Neural cell (in vitro differentiated cells): ENCODE measurements at regions not wholly inside any gene's neighbourhood (a gene's known extent, or its start where the extent isn't known, plus 50 kb on each side); places are given as distances from the start of the nearest gene placed in this dataset.

Experiments
- H2AFZ ChIP-seq: fragments of 200-600, 300-800 bp; sonication (generic), shearing (Covaris generic); 2 replicates; pipeline ENCODE4 v1.6.0; 2014; ENCODE audit warnings: low read depth, mild to moderate bottlenecking, antibody characterized with exemption, low read length, moderate library complexity
- H3F3A ChIP-seq: fragments of 200-600 bp; shearing (Covaris generic); 2 replicates; pipeline ENCODE4 v1.6.1; 2016; ENCODE audit warnings: mild to moderate bottlenecking, moderate library complexity, mixed read lengths, antibody characterized with exemption, low read length; ENCODE audit not compliant: insufficient read depth, poor library complexity, severe bottlenecking
- H3K27ac ChIP-seq: fragments of 200-600, 300-800 bp; sonication (generic), shearing (Covaris generic); 2 replicates; pipeline ENCODE4 v1.5.1; 2014; ENCODE audit warnings: mild to moderate bottlenecking, low read length, moderate library complexity
- H3K27me3 ChIP-seq: fragments of 300-800, 200-600 bp; sonication (generic), shearing (Covaris generic); 2 replicates; pipeline ENCODE4 v1.6.0; 2014; ENCODE audit warnings: mild to moderate bottlenecking, low read depth, low read length, moderate library complexity; ENCODE audit not compliant: insufficient read depth
- H3K36me3 ChIP-seq: fragments of 300-800, 200-600 bp; sonication (generic), shearing (Covaris generic); 2 replicates; pipeline ENCODE4 v1.5.1; 2014; ENCODE audit warnings: mild to moderate bottlenecking, antibody characterized with exemption, low read length, moderate library complexity; ENCODE audit not compliant: insufficient read depth
- H3K4me2 ChIP-seq: fragments of 300-800, 200-600 bp; sonication (generic), shearing (Covaris generic); 2 replicates; pipeline ENCODE4 v1.6.0; 2014; ENCODE audit warnings: mild to moderate bottlenecking, low read length
- H3K4me3 ChIP-seq: fragments of 300-800, 200-600 bp; sonication (generic), shearing (Covaris generic); 2 replicates; pipeline ENCODE4 v1.5.1; 2014; ENCODE audit warnings: mild to moderate bottlenecking, low read length, moderate library complexity
- H3K79me2 ChIP-seq: fragments of 200-600 bp; shearing (Covaris generic); replicated peaks from 2 replicates; pipeline ENCODE4 v1.6.0; 2014; ENCODE audit warnings: mild to moderate bottlenecking, low read length, moderate library complexity; ENCODE audit not compliant: insufficient read depth
- H3K9ac ChIP-seq: fragments of 300-800, 200-600 bp; sonication (generic), shearing (Covaris generic); 2 replicates; pipeline ENCODE4 v1.6.1; 2016; ENCODE audit warnings: mild to moderate bottlenecking, low read length, mixed read lengths
- H3K9me2 ChIP-seq: fragments of 200-600 bp; shearing (Covaris generic); 2 replicates; pipeline ENCODE4 v1.6.1; 2016; ENCODE audit warnings: mild to moderate bottlenecking, low read length, mixed read lengths; ENCODE audit not compliant: insufficient read depth
- H3K9me3 ChIP-seq: fragments of 200-600, 300-800 bp; sonication (generic), shearing (Covaris generic); 2 replicates; pipeline ENCODE4 v1.6.1; 2016; ENCODE audit warnings: mild to moderate bottlenecking, mixed run types, low read length, moderate library complexity, mixed read lengths
- H4K20me1 ChIP-seq: fragments of 200-600 bp; shearing (Covaris generic); 2 replicates; pipeline ENCODE4 v1.6.1; 2016; ENCODE audit warnings: mild to moderate bottlenecking, mixed run types; ENCODE audit not compliant: insufficient read depth
- CTCF ChIP-seq: fragments of 450-650 bp; IDR thresholded peaks from 2 replicates; pipeline ENCODE4 v1.5.1; 2014; ENCODE audit warnings: antibody characterized with exemption, mild to moderate bottlenecking, moderate library complexity; ENCODE audit not compliant: poor library complexity, severe bottlenecking
- EP300 ChIP-seq: fragments of 450-650 bp; conservative IDR thresholded peaks from 2 replicates; pipeline ENCODE4 v1.6.1; 2014; ENCODE audit warnings: antibody characterized with exemption, mild to moderate bottlenecking, moderate library complexity; ENCODE audit not compliant: poor library complexity, severe bottlenecking
- EZH2 ChIP-seq: fragments of 200-600, 300-800 bp; shearing (Covaris generic), sonication (generic); IDR thresholded peaks from 2 replicates; pipeline ENCODE4 v1.6.1; 2014; ENCODE audit warnings: antibody characterized with exemption, low read length, borderline replicate concordance, mild to moderate bottlenecking; ENCODE audit not compliant: insufficient read depth, poor library complexity, severe bottlenecking
- MXI1 ChIP-seq: fragments of 450-650 bp; conservative IDR thresholded peaks from 2 replicates; pipeline ENCODE4 v1.6.1; 2014; ENCODE audit warnings: antibody characterized with exemption, mild to moderate bottlenecking; ENCODE audit not compliant: poor library complexity, severe bottlenecking
- POLR2AphosphoS5 ChIP-seq: IDR thresholded peaks from 2 replicates; pipeline ENCODE4 v1.6.1; 2012
- RAD21 ChIP-seq: fragments of 450-650 bp; conservative IDR thresholded peaks from 2 replicates; pipeline ENCODE4 v1.6.1; 2014; ENCODE audit warnings: antibody characterized with exemption, mild to moderate bottlenecking, moderate library complexity
- REST ChIP-seq: IDR thresholded peaks from 2 replicates; pipeline ENCODE4 v1.6.1; 2012; ENCODE audit warnings: borderline replicate concordance
- SMC3 ChIP-seq: fragments of 450-650 bp; conservative IDR thresholded peaks from 2 replicates; pipeline ENCODE4 v1.6.1; 2014; ENCODE audit warnings: antibody characterized with exemption, mild to moderate bottlenecking, moderate library complexity; ENCODE audit not compliant: poor library complexity
- TAF1 ChIP-seq: IDR thresholded peaks from 2 replicates; pipeline ENCODE4 v1.6.1; 2012; ENCODE audit warnings: low read depth

- Histone ChIP-seq H3F3A (no peaks in the 10 kb centered on the region), H2AFZ (no peak overlapping the region), H3K27ac (no peak overlapping the region), H3K36me3 (no peaks in the 10 kb centered on the region), H3K9me2 (no peaks in the 10 kb centered on the region), H3K4me2 (no peak overlapping the region), H3K4me3 (no peak overlapping the region), H4K20me1 (no peaks in the 10 kb centered on the region), H3K9me3 (no peaks in the 10 kb centered on the region), H3K9ac (no peak overlapping the region), H3K27me3 (no peaks in the 10 kb centered on the region), H3K79me2 (no peaks in the 10 kb centered on the region)
- no peak for TF ChIP-seq POLR2AphosphoS5
- no peak for TF ChIP-seq MXI1
- TF ChIP-seq TAF1: no peak
These were observed 191.4 kb upstream of the SVIL start for GRCh38 chr10:29826221-29826620.

- H3K9me3 ChIP-seq: no peaks in the 10 kb centered on the region
- TF ChIP-seq RAD21: no peak
- TF ChIP-seq SMC3: no peak
- no peak for TF ChIP-seq CTCF
- TF ChIP-seq POLR2AphosphoS5: no peak
- no peak for TF ChIP-seq REST
- no peak for TF ChIP-seq TAF1
- no peak for TF ChIP-seq EZH2
- TF ChIP-seq MXI1: no peak
- TF ChIP-seq EP300: no peak
- H3K4me2 ChIP-seq: no peak overlapping the region
These were observed 188.8 kb upstream of the SVIL start for GRCh38 chr10:29823553-29824080.

More at GRCh38 chr10:29823553-29824080, 188.8 kb upstream of the SVIL start:
- Histone ChIP-seq H3K9me2 (no peaks in the 10 kb centered on the region), H3K27ac (no peak overlapping the region), H3K79me2 (no peaks in the 10 kb centered on the region), H3K9ac (no peak overlapping the region), H3F3A (no peaks in the 10 kb centered on the region), H4K20me1 (no peaks in the 10 kb centered on the region), H3K27me3 (no peaks in the 10 kb centered on the region), H3K36me3 (no peaks in the 10 kb centered on the region), H2AFZ (no peak overlapping the region), H3K4me3 (no peak overlapping the region)
